DND-41 (cell line): ENCODE measurements at regions not wholly inside any gene's neighbourhood (a gene's known extent, or its start where the extent isn't known, plus 50 kb on each side); places are given as distances from the start of the nearest gene placed in this dataset.

Experiments
- ATAC-seq: fragments of 200-7000 bp; cut with Tn5 transposase; 3 replicates; pipeline ENCODE4 v1.9.1; 2021; ENCODE audit warnings: low read depth; ENCODE audit not compliant: insufficient read depth
- DNase-seq: peaks from one replicate; pipeline ENCODE4 v3.0.0-alpha.2; 2020
- H2AFZ ChIP-seq: 2 replicates; pipeline ENCODE4 v1.6.0; 2012; ENCODE audit warnings: low read depth, low read length
- H3K27ac ChIP-seq: 2 replicates; pipeline ENCODE4 v1.5.1; 2012; ENCODE audit warnings: low read length, inconsistent platforms
- H3K27me3 ChIP-seq: fragments of 200-600 bp; sonication (generic); 2 replicates; pipeline ENCODE4 v1.6.0; 2012; ENCODE audit warnings: low read length, mild to moderate bottlenecking, inconsistent platforms; ENCODE audit not compliant: insufficient read depth, poor library complexity
- H3K36me3 ChIP-seq: 2 replicates; pipeline ENCODE4 v1.5.1; 2012; ENCODE audit warnings: low read length, inconsistent platforms; ENCODE audit not compliant: insufficient read depth
- H3K4me1 ChIP-seq: 2 replicates; pipeline ENCODE4 v1.5.1; 2012; ENCODE audit warnings: mild to moderate bottlenecking, low read length; ENCODE audit not compliant: insufficient read depth
- H3K4me2 ChIP-seq: 2 replicates; pipeline ENCODE4 v1.6.0; 2012; ENCODE audit warnings: mild to moderate bottlenecking, moderate library complexity, low read length, inconsistent platforms; ENCODE audit not compliant: insufficient read depth
- H3K4me3 ChIP-seq, 2 experiments: fragments of 200-600 bp in 1 of 2; shearing (Covaris generic) in 1 of 2; 2 replicates each; pipeline ENCODE4 v1.5.1; 2012 to 2016; ENCODE audit warnings: inconsistent platforms in 2 of 2, low read length in 2 of 2, mild to moderate bottlenecking in 2 of 2, low read depth in 1 of 2, moderate library complexity in 1 of 2
- H3K79me2 ChIP-seq: 2 replicates; pipeline ENCODE4 v1.6.0; 2012; ENCODE audit warnings: low read length, inconsistent platforms; ENCODE audit not compliant: insufficient read depth
- H3K9ac ChIP-seq: 2 replicates; pipeline ENCODE4 v1.6.0; 2012; ENCODE audit warnings: low read depth, mild to moderate bottlenecking, inconsistent platforms, low read length, moderate library complexity
- H3K9me3 ChIP-seq: 2 replicates; pipeline ENCODE4 v1.5.1; 2012; ENCODE audit warnings: low read length, moderate library complexity, mild to moderate bottlenecking, inconsistent platforms; ENCODE audit not compliant: insufficient read depth, severe bottlenecking
- H4K20me1 ChIP-seq: 2 replicates; pipeline ENCODE4 v1.6.0; 2012; ENCODE audit warnings: low read length; ENCODE audit not compliant: insufficient read depth
- EZH2 ChIP-seq: IDR thresholded peaks from 3 replicates; pipeline ENCODE4 v1.6.1; 2012; ENCODE audit warnings: borderline replicate concordance, low read depth, mild to moderate bottlenecking, moderate library complexity, low read length, inconsistent platforms; ENCODE audit not compliant: severe bottlenecking
- TF ChIP-seq, protein P1 (sequence below): IDR thresholded peaks from 2 replicates; pipeline ENCODE4 v1.5.1; 2012; ENCODE audit warnings: borderline replicate concordance, low read length, moderate library complexity, mild to moderate bottlenecking; ENCODE audit not compliant: poor library complexity, severe bottlenecking; ENCODE audit errors: extremely low read depth

- DNase-seq (no peak), ATAC-seq (no peak)
- Histone ChIP-seq H3K4me2 (no peak overlapping the region), H3K27ac (no peak overlapping the region), H3K4me3 (no peak overlapping the region), H3K4me1 (no peaks in the 10 kb centered on the region), H3K79me2 (no peaks in the 10 kb centered on the region), H3K9me3 (no peaks in the 10 kb centered on the region), H3K36me3 (no peaks in the 10 kb centered on the region), H3K9ac (no peak overlapping the region), H4K20me1 (no peaks in the 10 kb centered on the region), H3K27me3 (no peaks in the 10 kb centered on the region), H2AFZ (no peak overlapping the region)
- TF ChIP-seq, protein P1, sequence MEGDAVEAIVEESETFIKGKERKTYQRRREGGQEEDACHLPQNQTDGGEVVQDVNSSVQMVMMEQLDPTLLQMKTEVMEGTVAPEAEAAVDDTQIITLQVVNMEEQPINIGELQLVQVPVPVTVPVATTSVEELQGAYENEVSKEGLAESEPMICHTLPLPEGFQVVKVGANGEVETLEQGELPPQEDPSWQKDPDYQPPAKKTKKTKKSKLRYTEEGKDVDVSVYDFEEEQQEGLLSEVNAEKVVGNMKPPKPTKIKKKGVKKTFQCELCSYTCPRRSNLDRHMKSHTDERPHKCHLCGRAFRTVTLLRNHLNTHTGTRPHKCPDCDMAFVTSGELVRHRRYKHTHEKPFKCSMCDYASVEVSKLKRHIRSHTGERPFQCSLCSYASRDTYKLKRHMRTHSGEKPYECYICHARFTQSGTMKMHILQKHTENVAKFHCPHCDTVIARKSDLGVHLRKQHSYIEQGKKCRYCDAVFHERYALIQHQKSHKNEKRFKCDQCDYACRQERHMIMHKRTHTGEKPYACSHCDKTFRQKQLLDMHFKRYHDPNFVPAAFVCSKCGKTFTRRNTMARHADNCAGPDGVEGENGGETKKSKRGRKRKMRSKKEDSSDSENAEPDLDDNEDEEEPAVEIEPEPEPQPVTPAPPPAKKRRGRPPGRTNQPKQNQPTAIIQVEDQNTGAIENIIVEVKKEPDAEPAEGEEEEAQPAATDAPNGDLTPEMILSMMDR, result no peak
- no peak for TF ChIP-seq EZH2
Measured at GRCh38 chr13:62246581-62246980, 830.9 kb upstream of the PCDH20 start.

DNA sequence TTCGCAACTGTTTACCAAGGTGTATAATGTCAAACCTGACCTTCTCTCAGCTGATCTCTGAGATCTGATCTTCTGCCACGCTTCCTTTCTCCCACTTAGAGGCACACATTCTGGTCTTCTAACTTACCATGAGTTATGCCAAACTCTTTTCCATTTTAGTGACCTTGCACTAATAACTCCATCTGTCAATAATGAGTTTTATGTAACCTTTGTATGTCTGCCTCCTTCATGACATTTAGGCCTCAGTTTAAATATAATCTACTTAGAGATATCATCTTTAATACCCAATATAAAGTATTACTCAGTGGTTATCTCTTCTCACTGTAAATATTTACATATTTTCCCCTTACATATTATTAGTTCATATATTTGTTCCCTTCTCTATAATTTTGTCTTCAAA, 827.5 kb upstream of the PCDH20 start:
- no peak overlapping the region for H2AFZ ChIP-seq
- no peak overlapping the region for H3K9ac ChIP-seq
- no peaks in the 10 kb centered on the region for H3K9me3 ChIP-seq
- DNase-seq (no peak), ATAC-seq (no peak)
- H3K36me3 ChIP-seq, result no peaks in the 10 kb centered on the region
- H3K4me2 ChIP-seq, result no peak overlapping the region
- no peaks in the 10 kb centered on the region for H3K27me3 ChIP-seq
- no peaks in the 10 kb centered on the region for H3K79me2 ChIP-seq
- H3K4me1 ChIP-seq, result no peaks in the 10 kb centered on the region
- no peak overlapping the region for H3K27ac ChIP-seq
- TF ChIP-seq, protein P1, result no peak
- TF ChIP-seq EZH2, result no peak
- no peaks in the 10 kb centered on the region for H4K20me1 ChIP-seq
- no peak overlapping the region for H3K4me3 ChIP-seq

- no peak overlapping the region for H3K4me2 ChIP-seq
- no peaks in the 10 kb centered on the region for H3K9me3 ChIP-seq
- H4K20me1 ChIP-seq, result no peaks in the 10 kb centered on the region
- H3K79me2 ChIP-seq, result no peaks in the 10 kb centered on the region
- H3K27ac ChIP-seq, result no peak overlapping the region
- DNase-seq (no peak), ATAC-seq (no peak)
- no peaks in the 10 kb centered on the region for H3K4me1 ChIP-seq
- H3K9ac ChIP-seq, result no peak overlapping the region
- no peaks in the 10 kb centered on the region for H3K27me3 ChIP-seq
- no peaks in the 10 kb centered on the region for H3K36me3 ChIP-seq
- no peak for TF ChIP-seq EZH2
- TF ChIP-seq, protein P1, result no peak
- no peak overlapping the region for H2AFZ ChIP-seq
- no peak overlapping the region for H3K4me3 ChIP-seq
Measured at GRCh38 chr13:62234780-62235440, 819.3 kb upstream of the PCDH20 start.

- H3K4me1 ChIP-seq, result no peaks in the 10 kb centered on the region
- no peaks in the 10 kb centered on the region for H3K27me3 ChIP-seq
- H3K27ac ChIP-seq, result no peak overlapping the region
- no peak overlapping the region for H3K4me2 ChIP-seq
- no peaks in the 10 kb centered on the region for H3K9me3 ChIP-seq
- H4K20me1 ChIP-seq, result no peaks in the 10 kb centered on the region
- TF ChIP-seq, protein P1, result no peak
- TF ChIP-seq EZH2, result no peak
- no peak overlapping the region for H2AFZ ChIP-seq
- no peaks in the 10 kb centered on the region for H3K79me2 ChIP-seq
- H3K4me3 ChIP-seq, result no peak overlapping the region
- H3K9ac ChIP-seq, result no peak overlapping the region
- H3K36me3 ChIP-seq, result no peaks in the 10 kb centered on the region
- no peak for ATAC-seq
- no peak for DNase-seq
Measured at GRCh38 chr13:62210951-62211350, 795.3 kb upstream of the PCDH20 start.
